Stimulated activated CD4-positive, alpha-beta T cell treated with anti-CD3 and anti-CD28 coated beads, Interleukin-2, amount 100 ng/mL, for 24 hours (primary cell): ENCODE measurements at regions not wholly inside any gene's neighbourhood (a gene's known extent, or its start where the extent isn't known, plus 50 kb on each side); places are given as distances from the start of the nearest gene placed in this dataset.
"Not testable (repeated sequence)": the region's sequence is repeated elsewhere in the genome, so short reads cannot be mapped to it uniquely, and the experiment has no call there.

ENCODE experiments used
- DNase-seq, 2 donors: peaks; one replicate each; pipeline ENCODE4 v3.0.0-alpha.2; 2020

DNA sequence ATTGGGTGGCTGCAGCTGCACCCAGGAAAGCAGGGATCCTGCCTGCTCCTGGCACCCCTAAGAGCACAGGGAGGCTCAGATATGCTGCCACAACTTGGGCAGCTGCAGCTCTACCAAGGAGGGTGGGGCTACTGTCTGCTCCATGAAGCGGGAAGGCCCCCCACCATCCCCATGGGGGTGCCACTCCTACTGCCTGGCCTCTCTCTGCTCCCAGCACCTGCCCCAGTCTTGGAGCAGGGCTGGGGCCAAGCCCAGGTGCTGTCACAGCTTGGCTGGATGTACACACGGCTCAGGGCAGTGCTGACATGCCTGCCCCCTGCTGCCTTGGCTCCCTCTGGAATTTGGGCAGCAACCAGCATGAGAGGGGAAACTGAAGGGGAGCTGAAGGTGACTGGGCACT, 214.7 kb upstream of the PLPPR1 start:
- DNase-seq: no peak

DNA sequence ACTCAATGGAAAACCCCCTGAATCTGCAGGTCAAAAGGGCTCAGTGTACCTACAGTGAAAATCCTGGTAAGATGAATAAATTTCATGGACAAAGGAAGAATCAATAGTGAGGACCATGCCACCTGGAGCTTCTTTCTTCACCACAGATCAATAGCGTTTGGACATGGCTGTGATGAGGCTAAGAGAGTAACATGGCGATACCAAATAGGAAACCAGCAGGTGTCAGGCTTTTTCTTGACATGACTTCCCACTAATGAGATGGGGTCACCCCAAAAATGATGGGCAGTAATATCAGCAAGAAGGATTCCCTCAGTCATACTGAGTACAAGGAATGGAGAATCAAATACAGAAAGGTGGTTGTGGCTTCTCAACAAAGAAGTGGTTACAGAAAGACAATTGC, 208.5 kb upstream of the PLPPR1 start:
- DNase-seq: no peak

DNA sequence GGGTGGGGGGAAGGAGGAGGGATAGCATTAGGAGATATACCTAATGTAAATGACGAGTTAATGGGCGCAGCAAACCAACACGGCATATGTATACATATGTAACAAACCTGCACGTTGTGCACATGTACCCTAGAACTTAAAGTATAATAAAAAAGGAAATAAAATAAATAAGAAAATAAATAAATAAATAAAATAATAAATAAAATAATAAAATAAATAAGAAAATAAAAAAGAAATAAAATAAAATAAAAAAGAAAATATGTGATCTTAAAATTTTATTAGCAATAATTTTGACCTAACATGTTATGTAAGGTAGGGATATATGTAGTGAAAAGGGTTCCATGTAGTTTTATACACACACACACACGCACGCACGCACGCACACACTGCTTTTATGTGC, 195.5 kb upstream of the PLPPR1 start:
- not testable (repeated sequence) for DNase-seq

GRCh38 chr9:100838857-100839256, 189.7 kb upstream of the PLPPR1 start:
- DNase-seq: no peak

DNA sequence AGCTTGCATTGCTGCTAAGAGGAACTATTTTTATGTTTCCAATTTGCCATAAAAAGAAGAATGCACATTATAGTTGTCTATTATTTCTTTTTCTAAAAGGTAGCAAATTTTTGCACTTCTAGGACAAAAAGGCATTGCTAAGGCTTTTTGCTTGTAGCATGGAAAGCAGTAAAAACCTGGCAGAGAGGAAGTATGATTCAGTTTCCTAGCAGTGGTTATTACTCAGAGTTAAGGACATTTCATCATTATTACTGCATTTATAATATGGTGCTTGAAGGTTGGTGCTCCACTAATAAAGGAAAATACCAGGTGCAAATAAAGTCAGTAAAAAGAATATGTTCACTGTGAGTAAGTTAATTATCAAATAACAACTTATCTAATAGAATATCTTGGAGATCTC, 179.8 kb upstream of the PLPPR1 start:
- no peak for DNase-seq

GRCh38 chr9:100852088-100852487, 176.4 kb upstream of the PLPPR1 start:
- DNase-seq: no peak

- no peak for DNase-seq
Measured at GRCh38 chr9:100856238-100856637, 172.3 kb upstream of the PLPPR1 start.

- no peak for DNase-seq
Measured at GRCh38 chr9:100865111-100865510, 163.4 kb upstream of the PLPPR1 start.

DNA sequence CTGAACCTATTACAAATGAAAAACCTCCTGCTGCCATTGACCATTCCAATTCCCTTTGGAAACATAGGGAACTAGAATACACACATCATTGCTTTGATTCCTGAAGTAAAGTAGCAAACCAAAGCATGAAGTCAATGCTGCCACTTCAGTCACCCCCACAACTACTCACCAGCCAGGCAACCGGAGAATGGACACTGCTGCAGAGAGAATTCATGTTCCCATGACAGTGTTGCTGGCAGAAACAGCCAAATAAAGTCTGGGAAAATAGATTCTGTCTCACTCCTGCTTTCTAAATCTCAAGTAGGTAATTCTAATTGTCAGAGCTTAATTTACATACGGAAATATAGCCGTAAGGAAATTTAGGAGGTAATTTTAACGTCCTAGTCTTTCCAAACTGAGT, 162.9 kb upstream of the PLPPR1 start:
- DNase-seq: no peak

GRCh38 chr9:100869326-100869725, 159.2 kb upstream of the PLPPR1 start:
- DNase-seq: no peak

- DNase-seq: no peak
Measured at GRCh38 chr9:100879884-100880283, 148.6 kb upstream of the PLPPR1 start.

DNA sequence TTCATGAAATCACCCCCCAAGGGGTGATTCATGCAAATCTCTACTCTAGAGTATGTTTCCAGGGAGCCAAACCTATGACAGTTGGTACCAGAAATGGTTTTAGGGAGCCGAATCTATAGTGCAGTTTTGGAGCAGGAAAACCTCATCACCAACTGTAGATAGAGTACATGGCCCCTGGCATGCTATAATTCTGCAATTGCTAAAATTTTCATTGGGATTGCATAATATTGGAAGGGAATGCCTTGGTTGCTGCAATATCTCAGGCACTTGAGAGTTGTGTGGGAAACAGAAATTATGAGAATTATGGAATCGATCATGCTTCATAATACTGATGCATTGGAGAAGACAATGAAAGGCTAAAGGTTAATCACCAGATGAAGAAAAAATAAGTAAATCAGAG, 148.2 kb upstream of the PLPPR1 start:
- no peak for DNase-seq

GRCh38 chr9:100884518-100884917, 144.0 kb upstream of the PLPPR1 start:
- no peak for DNase-seq

- DNase-seq: no peak
Measured at GRCh38 chr9:100890321-100890720, 138.2 kb upstream of the PLPPR1 start.

DNA sequence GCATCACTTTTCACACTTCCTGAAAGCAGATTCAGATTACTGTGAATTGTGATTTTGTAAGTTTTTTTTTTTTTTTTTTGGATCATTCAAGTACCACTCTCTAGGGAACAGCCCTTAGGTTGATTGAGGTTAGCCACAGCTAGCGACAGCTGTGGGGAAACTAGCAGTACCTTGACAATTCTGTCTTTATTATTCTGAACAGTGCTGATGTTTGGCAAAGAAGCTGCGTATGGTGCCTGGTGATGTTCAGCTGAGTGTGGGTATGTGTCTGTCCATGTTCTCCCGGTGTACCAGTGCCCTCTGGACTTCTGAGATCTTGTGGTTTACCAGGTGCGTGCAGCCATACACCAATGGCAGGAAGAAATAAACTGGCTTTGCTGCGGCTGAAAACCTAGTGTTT, 117.3 kb upstream of the PLPPR1 start:
- DNase-seq: no peak

DNA sequence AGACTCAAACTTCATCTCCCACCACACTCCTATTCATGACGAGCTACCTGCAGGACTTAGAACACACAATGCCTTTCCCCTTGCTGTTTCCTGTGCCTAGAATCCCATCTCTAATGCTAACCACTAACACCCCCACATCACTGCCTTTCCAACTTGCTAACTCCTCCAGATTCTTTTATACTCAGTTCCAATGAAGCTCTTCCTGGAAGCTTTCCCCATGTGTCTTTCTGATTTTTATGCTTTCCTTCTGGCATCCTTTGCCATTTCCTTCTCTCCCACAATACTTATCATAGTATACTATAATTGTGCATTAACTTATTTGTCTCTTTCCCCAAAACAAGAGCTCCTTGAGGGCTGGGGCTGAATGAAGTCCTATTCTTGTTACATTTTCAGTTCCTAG, 115.3 kb upstream of the PLPPR1 start:
- DNase-seq: no peak

DNA sequence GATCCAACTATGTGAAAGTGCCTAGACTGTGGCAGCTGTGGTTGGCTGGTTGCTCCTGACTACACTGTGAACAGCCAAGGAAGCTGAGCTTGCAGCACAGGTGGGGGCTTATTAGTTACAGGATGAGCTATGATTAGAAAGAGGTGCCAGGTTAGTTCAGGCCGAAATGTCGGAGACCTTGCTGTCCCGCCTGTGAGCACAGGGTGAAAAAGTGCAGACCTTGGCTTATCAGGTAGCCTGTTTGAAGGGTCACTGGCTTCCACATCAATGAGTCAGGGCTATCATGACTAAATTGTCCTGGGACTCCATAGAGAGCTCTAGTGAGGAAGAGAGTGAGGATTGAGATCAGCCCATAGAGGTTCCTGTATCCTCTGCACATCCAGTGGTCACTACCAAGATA, 114.3 kb upstream of the PLPPR1 start:
- DNase-seq: no peak

DNA sequence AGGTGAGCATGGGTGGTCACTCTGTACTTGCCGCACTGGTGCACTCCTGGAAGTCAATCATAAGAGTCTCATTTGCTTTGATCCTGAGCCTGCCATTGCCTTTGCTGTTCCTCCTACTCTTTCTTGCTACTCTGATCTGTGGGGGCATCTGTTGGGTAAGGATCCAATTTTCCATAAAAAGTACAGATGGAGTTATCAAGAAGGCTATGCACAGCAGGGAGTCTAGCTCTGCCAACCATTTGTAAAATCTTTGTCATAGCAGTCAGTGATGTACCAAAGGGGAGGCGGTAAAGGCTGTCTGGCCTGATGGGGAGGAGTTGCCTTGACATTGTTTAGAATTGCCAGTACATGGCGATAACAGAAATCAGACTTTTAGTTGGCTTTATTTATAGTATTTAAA, 109.0 kb upstream of the PLPPR1 start:
- no peak for DNase-seq

GRCh38 chr9:100926366-100926765, 102.2 kb upstream of the PLPPR1 start:
- DNase-seq: no peak

DNA sequence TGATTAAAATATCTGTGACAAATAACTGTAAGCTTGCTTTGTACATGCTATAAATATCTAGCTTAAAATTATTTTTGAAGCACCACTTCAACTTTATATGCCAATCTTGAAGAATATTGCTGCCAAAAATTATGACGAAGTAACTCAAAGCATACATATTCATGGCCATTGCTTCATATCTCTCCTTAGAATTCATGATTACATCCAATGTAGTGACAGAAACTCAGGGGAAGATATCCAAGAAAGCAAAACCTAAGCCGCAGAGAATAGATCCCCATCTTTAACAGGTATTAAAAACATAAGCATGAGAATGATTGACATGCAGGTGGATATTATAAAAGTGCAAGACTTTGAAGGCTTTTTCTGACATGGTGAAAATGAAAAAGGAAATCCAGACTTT, 100.8 kb upstream of the PLPPR1 start:
- no peak for DNase-seq

DNA sequence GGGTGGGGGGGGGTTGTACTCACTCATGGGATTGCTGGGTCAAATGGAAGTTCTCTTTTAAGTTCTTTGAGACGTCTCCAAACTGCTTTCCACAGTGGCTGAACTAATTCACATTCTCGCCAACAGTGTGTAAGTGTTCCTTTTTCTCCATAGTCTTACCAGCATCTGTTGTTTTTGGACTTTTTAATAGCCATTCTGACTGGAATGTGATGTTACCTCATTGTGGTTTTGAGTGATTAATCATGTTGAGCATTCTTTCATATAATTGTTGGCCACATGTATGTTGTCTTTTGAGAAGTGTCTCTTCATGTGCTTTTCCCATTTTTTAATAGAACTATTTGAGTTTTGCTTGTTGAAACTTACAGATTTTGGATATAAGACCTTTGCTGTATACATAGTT, 94.9 kb upstream of the PLPPR1 start:
- DNase-seq: no peak

GRCh38 chr9:100937382-100937781, 91.1 kb upstream of the PLPPR1 start:
- no peak for DNase-seq

- DNase-seq: no peak
Measured at GRCh38 chr9:100938507-100938906, 90.0 kb upstream of the PLPPR1 start.

DNA sequence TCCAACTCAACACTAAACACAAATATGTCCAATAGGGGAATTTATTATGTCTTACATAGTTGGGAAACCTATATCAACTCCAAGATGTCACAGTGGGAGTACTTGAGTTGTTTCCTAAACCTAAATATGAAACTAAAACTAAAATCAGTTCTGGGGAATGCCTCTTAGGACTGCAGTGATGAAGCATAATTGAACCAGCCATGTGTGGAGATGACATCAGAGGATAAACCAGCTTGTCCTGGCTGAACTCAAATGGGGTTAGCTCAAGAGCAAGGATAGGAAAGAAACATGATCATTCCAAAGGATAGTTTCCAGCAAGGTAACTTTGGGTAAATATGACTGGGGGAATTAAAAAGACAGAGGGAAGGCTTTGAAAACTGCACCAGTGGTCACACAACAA, 88.9 kb upstream of the PLPPR1 start:
- DNase-seq: no peak

DNA sequence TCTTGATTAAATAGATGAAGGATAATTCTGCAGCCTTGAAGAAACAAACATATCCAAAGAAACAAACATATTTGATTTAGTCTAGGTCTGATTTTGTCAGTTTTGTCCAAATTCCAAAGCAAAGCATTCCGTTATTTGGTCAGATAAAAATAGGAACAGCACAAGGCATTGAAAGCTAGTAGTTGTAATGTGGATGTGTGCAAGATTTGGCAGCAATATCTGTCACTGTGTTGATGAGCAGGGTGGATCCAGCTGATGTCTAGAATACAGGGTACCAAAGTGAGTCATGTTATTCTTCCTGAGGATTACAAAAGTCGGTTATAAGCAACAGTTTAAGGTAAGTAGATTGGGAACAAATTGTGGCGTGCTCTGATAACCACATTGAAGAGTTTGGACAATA, 69.3 kb upstream of the PLPPR1 start:
- no peak for DNase-seq
